PC-9 (cell line): ENCODE measurements at regions not wholly inside any gene's neighbourhood (a gene's known extent, or its start where the extent isn't known, plus 50 kb on each side); places are given as distances from the start of the nearest gene placed in this dataset.

Experiments
- BruUV-seq: library from RNA; stranded (reverse); fragments of 400-500 nt; replicated peaks from 2 replicates; lab custom pipeline; 2021; lab: Mats Ljungman, UMichigan
- CTCF ChIA-PET: fragments of 300-600 bp; sonication (Branson Sonifier 250); formaldehyde crosslinking; loops from one replicate; lab custom pipeline; 2022; ENCODE audit warnings: antibody characterized with exemption; lab: Charles Lee
- POLR2A ChIA-PET: fragments of 300-600 bp; sonication (Branson Sonifier 250); formaldehyde crosslinking; loops from one replicate; lab custom pipeline; 2022; ENCODE audit warnings: antibody characterized with exemption; ENCODE audit not compliant: unreplicated experiment; lab: Charles Lee
- DNase-seq, 2 experiments: peaks; one replicate each; pipeline versions ENCODE4 v3.0.0 to v3.0.0-alpha.2; 2015 to 2022; ENCODE audit warnings: mixed read lengths in 1 of 2
- H2AFZ ChIP-seq: fragments of 200-600 bp; sonication (generic); 2 replicates; pipeline ENCODE4 v1.8.1; 2017; ENCODE audit warnings: antibody characterized with exemption
- H3F3A ChIP-seq: fragments of 200-600 bp; sonication (generic); 2 replicates; pipeline ENCODE4 v1.8.1; 2017; ENCODE audit warnings: antibody characterized with exemption, mild to moderate bottlenecking, low read depth; ENCODE audit not compliant: insufficient read depth
- H3K27ac ChIP-seq: fragments of 200-600 bp; sonication (generic); 2 replicates; pipeline ENCODE4 v1.6.1; 2016; ENCODE audit warnings: mixed run types
- H3K27me3 ChIP-seq: fragments of 200-600 bp; sonication (generic); 2 replicates; pipeline ENCODE4 v1.6.1; 2016; ENCODE audit warnings: low read depth, mixed run types; ENCODE audit not compliant: insufficient read depth
- H3K36me3 ChIP-seq: fragments of 200-600 bp; sonication (generic); 2 replicates; pipeline ENCODE4 v1.6.1; 2016; ENCODE audit warnings: low read depth, mixed run types
- H3K4me1 ChIP-seq: fragments of 200-600 bp; sonication (generic); replicated peaks from 2 replicates; pipeline ENCODE4 v1.6.1; 2016; ENCODE audit warnings: mixed run types; ENCODE audit not compliant: insufficient read depth
- H3K4me2 ChIP-seq: fragments of 200-600 bp; sonication (generic); 2 replicates; pipeline ENCODE4 v1.6.1; 2017; ENCODE audit warnings: mixed run types
- H3K4me3 ChIP-seq: fragments of 200-600 bp; sonication (generic); 2 replicates; pipeline ENCODE4 v1.6.1; 2016; ENCODE audit warnings: mixed run types
- H3K79me2 ChIP-seq: fragments of 200-600 bp; sonication (generic); 2 replicates; pipeline ENCODE4 v1.6.1; 2017; ENCODE audit warnings: low read depth, mixed run types
- H3K9me2 ChIP-seq: fragments of 200-600 bp; sonication (generic); 2 replicates; pipeline ENCODE4 v1.8.1; 2017; ENCODE audit warnings: mild to moderate bottlenecking; ENCODE audit not compliant: insufficient read depth
- H3K9me3 ChIP-seq: fragments of 200-600 bp; sonication (generic); 2 replicates; pipeline ENCODE4 v1.8.1; 2016; ENCODE audit warnings: low read depth; ENCODE audit not compliant: insufficient read depth
- H4K20me1 ChIP-seq: fragments of 200-600 bp; sonication (generic); 2 replicates; pipeline ENCODE4 v1.8.1; 2017; ENCODE audit not compliant: insufficient read depth
- CTCF ChIP-seq: fragments of 200-600 bp; sonication (generic); conservative IDR thresholded peaks from 2 replicates; pipeline ENCODE4 v1.6.1; 2017; ENCODE audit warnings: mixed run types, antibody characterized with exemption, mild to moderate bottlenecking, moderate library complexity
- EZH2 ChIP-seq: fragments of 200-600 bp; sonication (generic); IDR thresholded peaks from 2 replicates; pipeline ENCODE4 v1.8.0; 2017; ENCODE audit warnings: antibody characterized with exemption, low read depth
- intact Hi-C: fragments of 100-400 bp; cut with micrococcal nuclease; formaldehyde crosslinking; loops from one replicate; pipeline ENCODE4 v1.10.0; 2022; ENCODE audit not compliant: unreplicated experiment

GRCh38 chr9:1522219-1522767, 472.1 kb downstream of the DMRT2 start:
- Histone ChIP-seq H4K20me1 (no peaks in the 10 kb centered on the region), H3K27ac (no peak overlapping the region), H3K4me2 (no peak overlapping the region), H3K9me3 (no peaks in the 10 kb centered on the region), H3K27me3 (no peaks in the 10 kb centered on the region), H3K9me2 (no peaks in the 10 kb centered on the region), H3K79me2 (no peaks in the 10 kb centered on the region), H3K4me3 (no peak overlapping the region), H3K36me3 (no peaks in the 10 kb centered on the region), H2AFZ (no peak overlapping the region), H3K4me1 (no peaks in the 10 kb centered on the region), H3F3A (no peaks in the 10 kb centered on the region)
- DNase-seq: no peak
- BruUV-seq: no TSS peak
- CTCF ChIA-PET: no interaction called here
- intact Hi-C loops: no loop called here
- no peak for TF ChIP-seq EZH2
- POLR2A ChIA-PET: no interaction called here

- H3K36me3 ChIP-seq: no peaks in the 10 kb centered on the region
- no peaks in the 10 kb centered on the region for H3K9me2 ChIP-seq
- CTCF ChIA-PET: no interaction called here
- intact Hi-C loops: no loop called here
- no peaks in the 10 kb centered on the region for H3K4me1 ChIP-seq
- no peaks in the 10 kb centered on the region for H3K79me2 ChIP-seq
- TF ChIP-seq CTCF (no peak), EZH2 (no peak)
- H3K27me3 ChIP-seq: no peaks in the 10 kb centered on the region
- POLR2A ChIA-PET: no interaction called here
- H3K27ac ChIP-seq: no peak overlapping the region
- no peak overlapping the region for H3K4me2 ChIP-seq
- no peaks in the 10 kb centered on the region for H3K9me3 ChIP-seq
- no peaks in the 10 kb centered on the region for H4K20me1 ChIP-seq
- H3F3A ChIP-seq: no peaks in the 10 kb centered on the region
- DNase-seq: no peak
- no TSS peak for BruUV-seq
- H2AFZ ChIP-seq: no peak overlapping the region
- H3K4me3 ChIP-seq: no peak overlapping the region
Observed at GRCh38 chr9:1528456-1528855, 478.3 kb downstream of the DMRT2 start.

- Histone ChIP-seq H3K36me3 (no peaks in the 10 kb centered on the region), H2AFZ (no peak overlapping the region), H4K20me1 (no peaks in the 10 kb centered on the region), H3K27me3 (no peaks in the 10 kb centered on the region), H3K4me1 (no peaks in the 10 kb centered on the region), H3K9me2 (no peaks in the 10 kb centered on the region), H3K4me3 (no peak overlapping the region), H3K79me2 (no peaks in the 10 kb centered on the region), H3K27ac (no peak overlapping the region), H3F3A (no peaks in the 10 kb centered on the region), H3K4me2 (no peak overlapping the region), H3K9me3 (no peaks in the 10 kb centered on the region)
- BruUV-seq: no TSS peak
- TF ChIP-seq EZH2 (no peak), CTCF (no peak)
- ChIA-PET CTCF (no interaction called here), POLR2A (no interaction called here)
- no peak for DNase-seq
- intact Hi-C loops: no loop called here
Observed at GRCh38 chr9:1530696-1531095, 480.5 kb downstream of the DMRT2 start.

GRCh38 chr9:1531424-1531823, 481.3 kb downstream of the DMRT2 start:
- intact Hi-C loops: no loop called here
- no peaks in the 10 kb centered on the region for H4K20me1 ChIP-seq

More at GRCh38 chr9:1531424-1531823, 481.3 kb downstream of the DMRT2 start:
- H3K4me2 ChIP-seq: no peak overlapping the region
- POLR2A ChIA-PET: no interaction called here
- no peaks in the 10 kb centered on the region for H3K9me3 ChIP-seq
- H3K27me3 ChIP-seq: no peaks in the 10 kb centered on the region
- H2AFZ ChIP-seq: no peak overlapping the region
- H3K79me2 ChIP-seq: no peaks in the 10 kb centered on the region
- H3F3A ChIP-seq: no peaks in the 10 kb centered on the region
- TF ChIP-seq CTCF (no peak), EZH2 (no peak)
- CTCF ChIA-PET: no interaction called here
- no peaks in the 10 kb centered on the region for H3K36me3 ChIP-seq
- no peak for DNase-seq
- no peaks in the 10 kb centered on the region for H3K9me2 ChIP-seq
- H3K4me1 ChIP-seq: no peaks in the 10 kb centered on the region
- BruUV-seq: no TSS peak
- H3K27ac ChIP-seq: no peak overlapping the region
- no peak overlapping the region for H3K4me3 ChIP-seq
